ENCODE measurements at regions not wholly inside any gene's neighbourhood (a gene's known extent, or its start where the extent isn't known, plus 50 kb on each side); places are given as distances from the start of the nearest gene placed in this dataset.

DNA sequence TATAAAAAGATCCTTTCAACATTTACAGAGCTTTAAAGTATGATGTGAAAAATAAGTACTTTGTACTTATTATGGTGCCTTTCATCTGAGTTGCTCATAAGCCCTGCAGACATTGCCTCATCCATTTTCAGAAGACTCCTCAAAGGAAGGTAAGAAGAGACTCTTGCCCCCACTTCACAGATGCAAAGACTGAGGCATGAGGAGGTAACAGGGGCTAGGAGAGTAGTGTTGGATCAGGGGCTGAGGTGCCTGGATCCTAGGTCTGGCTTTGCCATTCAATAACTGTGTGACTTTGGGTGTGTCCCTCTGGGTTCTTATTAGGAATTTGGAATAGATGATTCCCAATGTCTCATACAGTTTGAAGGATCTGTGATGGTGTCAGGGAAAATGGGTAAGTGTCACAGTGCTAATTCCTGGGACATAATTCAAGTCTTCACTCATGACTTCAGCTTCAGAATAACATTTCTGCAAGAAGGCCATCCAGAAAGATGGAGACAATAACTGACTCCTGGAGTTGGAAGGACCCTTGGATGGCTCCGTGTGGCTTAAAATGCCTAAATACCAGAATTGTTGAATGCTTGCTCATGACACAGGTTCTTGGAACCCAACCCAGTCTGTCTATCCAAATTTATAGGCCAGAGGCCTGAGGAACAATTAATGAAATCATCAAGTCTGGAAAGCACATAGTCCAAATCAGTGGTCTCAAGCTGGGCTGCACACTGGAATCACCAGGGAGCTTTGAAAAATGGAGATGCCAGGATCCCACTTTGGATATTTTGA, 93.1 kb upstream of the RUNX1 start:
- no peak for DNase-seq

DNA sequence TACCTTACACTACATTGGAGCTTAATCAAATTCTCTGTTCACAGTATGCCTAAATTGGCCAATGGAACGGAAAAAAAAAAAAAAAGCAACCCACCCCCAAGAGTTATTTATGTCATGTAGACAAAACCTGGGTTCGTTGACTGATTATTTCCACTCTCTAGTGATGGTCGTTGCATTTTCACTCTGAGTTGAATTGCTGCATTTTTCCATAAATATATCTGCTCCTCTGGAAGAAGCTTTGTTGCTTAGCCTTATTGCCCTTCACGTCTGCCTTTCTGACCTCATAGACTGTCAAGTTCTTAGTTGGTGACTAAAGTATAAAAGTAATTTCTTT, 90.2 kb upstream of the RUNX1 start:
- no peak for DNase-seq

DNA sequence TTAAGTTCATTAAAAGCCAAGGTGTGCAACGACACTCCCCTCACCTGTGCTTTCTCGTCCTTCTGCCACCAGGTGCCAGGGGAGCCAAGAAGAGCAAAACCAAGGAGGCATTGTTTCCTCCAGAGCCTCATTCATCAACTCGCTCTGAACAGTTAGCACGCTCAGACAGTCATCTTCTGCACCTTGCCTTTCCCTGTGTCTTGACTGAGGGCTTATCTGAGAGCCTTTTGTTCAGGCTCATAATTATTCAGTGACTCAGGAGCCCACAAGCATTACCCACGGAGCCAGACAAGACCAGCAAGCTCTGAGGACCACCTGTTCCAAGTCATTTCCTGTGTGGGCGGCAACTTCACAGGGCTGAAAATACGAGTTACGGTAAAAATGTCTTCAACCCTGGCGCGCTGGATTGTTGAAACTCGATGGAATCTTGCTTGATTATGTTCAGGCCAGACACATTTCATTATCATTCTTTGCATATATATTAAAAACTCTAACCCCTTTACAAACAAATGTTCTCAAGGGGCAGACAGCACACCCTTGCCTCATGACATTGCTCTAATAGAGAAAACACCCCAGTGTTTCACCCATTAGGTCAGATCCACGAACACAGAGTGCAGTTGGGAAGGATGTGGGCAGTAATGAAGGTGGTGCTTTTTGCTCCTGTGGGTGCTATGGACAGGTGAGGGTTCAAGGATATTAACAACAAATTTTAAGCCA, 89.7 kb upstream of the RUNX1 start:
- no peak for DNase-seq

DNA sequence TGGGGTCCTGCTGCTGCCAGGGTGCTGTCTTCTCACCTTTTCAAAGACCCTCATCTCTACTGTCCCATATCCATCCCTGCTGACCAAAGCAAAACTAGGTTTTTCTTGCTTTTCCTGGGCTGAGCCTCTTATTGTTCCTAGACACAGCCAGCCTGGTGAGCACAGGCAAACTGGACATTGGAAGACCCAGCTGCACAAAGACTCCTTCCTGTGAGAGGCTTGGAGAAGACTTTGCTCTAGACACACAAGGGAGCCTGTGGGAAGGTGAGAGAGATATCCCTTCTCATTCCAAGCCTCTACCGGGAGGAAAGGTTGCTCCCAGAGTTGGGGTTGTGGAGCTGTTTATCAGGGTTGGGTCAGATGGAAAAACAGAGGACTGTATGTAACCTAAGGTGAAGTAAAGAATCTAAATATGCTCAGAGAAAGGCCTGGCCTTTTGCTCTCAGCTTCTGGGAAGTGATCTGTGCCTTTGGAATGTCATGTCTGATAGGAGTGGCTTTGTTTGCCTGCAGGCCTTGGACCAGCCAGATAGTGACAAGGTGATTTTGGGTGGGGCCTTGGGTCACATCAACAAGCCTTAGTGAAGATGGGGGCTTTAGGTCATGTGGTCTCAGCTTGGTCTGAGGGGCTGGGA, 87.6 kb upstream of the RUNX1 start:
- DNase-seq, result no peak

DNA sequence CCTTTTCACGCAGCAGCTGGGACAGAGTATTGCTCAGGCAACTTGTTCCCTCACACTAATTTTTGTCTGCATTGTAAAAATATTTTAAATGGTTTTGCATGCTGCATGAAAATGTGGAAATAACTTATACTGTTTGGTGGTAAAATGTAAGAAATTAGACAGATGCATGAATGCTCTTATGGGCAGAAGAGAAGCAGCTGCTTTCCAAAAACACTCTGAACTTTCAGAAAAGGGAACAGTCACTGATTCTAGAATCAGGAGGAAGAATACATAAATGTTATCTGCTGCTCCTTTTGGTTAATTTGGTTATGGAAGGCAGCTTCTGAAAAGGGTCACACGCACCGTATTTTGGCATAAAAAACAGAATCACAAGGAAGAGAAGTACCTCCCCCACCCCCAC, 87.0 kb upstream of the RUNX1 start:
- DNase-seq, result no peak

DNA sequence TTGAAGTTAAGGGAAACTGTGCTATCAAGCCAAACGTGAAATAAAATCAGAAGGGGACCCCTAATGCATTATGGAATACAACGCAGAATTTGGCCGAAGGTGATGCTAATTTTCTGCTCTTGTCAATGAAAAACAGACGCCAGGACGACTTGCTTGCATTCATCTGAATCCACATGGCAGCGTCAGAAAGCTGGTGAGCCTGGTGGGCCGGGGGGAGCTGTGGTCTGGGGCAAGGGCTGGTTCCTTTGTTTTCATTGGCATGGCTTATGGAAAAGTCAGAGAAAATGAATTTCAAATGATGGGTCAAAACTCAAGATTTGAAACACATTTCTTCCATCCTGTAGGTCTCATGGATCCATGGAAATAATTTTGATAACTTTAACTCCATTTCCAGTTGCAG, 86.4 kb upstream of the RUNX1 start:
- no peak for DNase-seq

DNA sequence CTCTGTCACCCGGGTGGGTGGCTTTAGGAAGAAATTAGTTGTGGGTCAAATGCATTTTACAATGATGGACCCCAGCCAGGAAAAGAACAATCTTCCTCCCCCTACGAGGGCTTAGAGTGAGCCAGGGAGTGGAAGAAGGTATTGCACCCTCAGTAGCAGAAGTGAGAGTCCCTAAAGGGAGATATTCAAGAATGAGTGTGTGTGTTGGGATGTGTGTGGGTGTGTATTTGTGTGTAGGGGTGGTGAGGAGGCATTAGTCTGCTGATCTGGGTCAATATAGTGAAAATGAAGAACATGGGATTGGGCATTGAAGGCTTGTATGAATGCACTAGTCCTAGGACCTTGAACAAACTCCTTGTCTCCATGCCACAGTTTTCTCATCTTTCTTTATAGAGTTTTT, 85.2 kb upstream of the RUNX1 start:
- DNase-seq, result no peak

DNA sequence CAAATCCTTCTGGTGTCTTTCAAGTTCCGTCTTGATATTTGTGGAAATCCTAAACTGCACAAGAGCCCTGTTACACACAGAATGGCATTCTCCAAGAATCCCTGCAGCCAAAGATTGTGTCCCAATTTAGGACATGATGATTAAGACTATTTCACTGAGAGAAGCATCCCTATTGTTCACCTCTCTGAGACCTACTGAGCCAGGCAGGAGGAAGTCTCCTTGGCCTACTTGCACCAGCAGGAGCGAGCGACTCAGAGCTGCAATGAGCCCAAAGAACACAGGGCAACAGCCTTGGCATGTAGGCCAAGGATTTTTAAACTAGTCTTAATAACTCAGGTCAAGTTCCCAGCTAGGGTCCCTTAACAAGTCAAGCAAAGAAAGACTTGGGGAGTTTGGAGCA, 79.4 kb upstream of the RUNX1 start:
- no peak for DNase-seq

DNA sequence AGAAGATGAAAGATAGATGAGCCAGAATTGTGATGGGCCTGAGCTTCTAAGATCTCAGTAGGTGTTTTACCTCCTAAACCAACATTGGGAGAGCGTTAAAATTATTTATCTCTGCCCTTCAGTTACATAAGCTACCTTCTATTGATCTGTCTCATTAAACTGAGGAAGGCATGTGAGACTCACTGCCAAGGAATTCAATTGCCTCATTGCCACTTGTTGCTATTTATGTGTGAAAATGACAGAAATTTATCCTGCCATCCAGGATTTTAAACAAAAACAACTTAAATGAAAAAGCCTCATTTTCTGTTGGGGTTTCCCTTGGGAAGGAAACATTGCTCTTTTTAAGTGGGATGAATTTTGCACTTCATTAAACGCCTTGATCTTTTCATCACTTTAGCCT, 78.7 kb upstream of the RUNX1 start:
- no peak for DNase-seq

DNA sequence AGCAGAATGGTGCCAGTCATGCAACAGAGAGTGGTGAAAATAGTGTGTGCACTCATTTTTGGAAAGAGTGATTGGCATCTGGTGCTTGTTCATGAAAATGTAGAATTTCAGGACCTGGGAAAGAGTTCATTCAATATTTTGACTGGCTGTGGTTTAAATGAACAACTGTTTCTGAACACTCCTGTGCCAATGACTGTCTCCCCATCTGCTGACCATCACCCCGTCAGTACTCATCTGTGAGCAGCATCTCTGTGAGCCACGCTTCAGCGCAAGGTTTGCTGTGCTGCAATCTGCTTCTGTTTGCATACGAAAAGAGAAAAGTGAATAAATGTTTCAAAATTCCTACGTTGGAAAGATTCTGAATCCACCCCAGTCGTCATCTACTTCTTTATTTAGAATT, 77.9 kb upstream of the RUNX1 start:
- no peak for DNase-seq

DNA sequence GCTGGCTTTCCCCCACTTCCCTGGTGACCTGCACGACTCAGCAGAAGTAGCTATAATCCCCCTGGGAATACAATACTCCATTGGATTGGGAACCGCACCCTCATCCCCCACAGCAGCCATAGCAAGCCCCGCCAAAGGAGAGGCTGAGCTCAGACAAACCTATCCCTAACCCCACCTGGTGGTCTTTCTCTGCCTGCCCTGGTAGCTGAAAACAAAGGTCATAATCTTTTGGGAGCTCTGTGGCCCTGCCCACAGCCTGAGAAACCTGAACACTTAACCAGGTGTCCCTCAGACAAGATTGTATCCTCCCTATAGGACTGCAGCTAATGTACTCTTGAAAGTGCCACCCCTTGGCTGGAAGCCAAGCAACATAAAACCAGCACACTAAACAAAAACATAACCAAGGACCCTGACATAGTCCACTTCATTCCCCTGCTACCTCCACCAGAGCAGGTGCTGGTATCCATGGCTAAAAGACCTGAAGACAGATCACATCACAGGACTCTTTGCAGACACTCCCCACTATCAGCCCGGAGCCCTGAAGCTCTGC, 71.6 kb upstream of the RUNX1 start:
- peak; percentile 72 for DNase-seq

DNA sequence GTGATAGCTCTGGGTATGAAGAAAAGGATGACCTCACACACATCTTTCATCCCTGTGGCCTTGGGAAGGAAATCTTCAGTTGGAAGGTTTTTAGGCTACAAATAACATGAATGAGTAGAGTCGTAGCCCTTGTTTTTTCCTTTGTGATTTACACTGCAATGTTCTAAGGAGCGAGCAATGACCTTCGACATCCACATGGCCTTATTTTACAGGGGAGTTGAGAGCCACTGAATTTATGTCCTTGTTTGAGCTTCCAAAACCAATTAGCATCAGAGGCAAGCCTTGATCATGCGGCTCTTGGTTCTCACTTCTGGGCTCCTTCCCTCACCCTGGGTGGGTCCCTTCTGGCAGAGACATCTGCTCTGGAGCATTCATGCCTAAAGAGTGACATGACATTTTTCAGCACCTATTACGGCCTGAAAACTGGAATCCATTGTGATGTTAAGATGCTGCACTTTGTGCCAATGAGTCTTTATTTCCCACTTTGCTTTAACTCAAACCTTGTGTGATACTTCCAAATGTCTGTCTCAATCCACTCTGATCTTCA, 70.5 kb upstream of the RUNX1 start:
- DNase-seq, result no peak

DNA sequence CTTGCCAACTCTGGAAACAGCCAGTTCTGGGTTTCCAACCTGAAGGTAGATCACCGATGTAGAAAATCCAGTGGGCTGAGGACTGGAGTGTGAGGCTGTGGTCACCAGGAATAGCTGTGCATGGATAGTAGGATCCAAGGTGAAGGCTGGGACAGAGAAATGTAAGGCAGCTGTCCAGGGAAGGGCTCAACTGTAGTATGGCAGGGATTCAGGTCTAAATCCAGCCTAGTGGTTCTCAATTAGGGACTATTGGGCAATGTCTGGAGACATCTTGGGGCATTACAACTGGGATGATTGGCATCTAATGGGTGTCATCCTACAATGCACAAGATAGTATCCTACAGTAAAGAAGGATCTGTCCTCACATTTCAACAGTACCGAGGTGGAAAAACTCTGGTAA, 67.7 kb upstream of the RUNX1 start:
- DNase-seq, result no peak

DNA sequence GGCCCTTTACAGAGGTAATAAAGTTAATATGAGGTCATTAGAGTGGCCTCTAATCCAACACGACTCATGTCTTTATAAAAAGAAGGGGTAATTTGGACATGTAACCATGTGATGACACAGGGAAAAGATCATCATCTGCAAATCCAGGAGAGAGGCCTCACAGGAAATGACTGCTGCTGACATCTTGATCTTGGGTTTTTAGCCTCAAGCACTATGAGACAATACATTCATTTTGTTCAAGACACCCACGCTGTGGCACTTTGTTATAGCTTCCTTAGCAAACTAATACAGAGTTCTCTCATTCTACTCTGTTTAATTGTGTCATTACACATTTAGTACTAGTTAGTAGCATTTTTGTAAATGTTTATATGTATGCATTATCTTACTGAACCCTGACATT, 64.0 kb upstream of the RUNX1 start:
- DNase-seq, result no peak

DNA sequence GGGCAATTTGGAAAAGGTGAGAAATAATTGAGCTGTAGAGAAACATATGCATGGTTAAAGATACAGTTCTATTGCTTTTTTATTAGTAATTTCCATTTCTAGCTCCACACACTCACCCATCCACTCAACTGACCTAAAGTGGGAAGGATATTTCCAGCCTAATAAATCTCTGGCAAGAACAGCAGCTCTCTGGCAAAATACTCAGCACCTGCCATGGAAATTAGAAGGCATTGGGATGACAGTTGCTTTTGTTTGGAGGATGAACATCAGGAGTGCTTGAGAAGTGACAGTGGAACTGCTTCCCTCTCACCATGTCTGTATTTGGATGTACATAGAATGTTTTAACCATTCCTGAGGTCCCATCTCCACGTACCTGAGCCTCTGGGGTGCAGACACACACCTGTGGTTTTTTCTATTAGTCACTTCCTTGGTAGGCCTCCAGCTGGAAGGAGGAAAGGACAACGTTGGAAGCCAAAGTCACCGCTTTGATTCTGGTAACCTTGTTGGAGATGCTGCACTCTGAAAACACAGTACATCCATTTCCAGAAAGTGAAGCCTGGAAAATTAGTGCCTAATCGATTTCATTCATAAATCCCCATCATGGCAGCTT, 62.3 kb upstream of the RUNX1 start:
- no peak for DNase-seq

DNA sequence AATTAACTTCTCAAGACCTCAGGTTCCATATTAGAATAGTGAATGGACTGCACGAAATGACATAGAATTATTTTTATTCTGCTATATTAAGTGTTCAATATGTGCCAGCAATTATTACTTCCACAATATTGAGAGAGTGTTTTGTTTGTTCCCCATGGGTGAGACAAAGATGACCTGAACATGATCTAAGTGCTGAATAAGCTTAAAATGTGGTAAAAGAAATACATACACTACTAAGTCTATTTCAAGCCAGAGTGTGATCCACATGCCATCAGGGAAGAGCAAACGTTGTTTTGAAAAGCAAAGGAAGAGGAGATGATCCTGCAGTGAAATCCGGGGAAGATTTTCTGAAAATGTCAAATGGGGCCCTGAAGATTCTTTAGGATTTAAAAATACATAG, 59.8 kb upstream of the RUNX1 start:
- DNase-seq, result no peak

DNA sequence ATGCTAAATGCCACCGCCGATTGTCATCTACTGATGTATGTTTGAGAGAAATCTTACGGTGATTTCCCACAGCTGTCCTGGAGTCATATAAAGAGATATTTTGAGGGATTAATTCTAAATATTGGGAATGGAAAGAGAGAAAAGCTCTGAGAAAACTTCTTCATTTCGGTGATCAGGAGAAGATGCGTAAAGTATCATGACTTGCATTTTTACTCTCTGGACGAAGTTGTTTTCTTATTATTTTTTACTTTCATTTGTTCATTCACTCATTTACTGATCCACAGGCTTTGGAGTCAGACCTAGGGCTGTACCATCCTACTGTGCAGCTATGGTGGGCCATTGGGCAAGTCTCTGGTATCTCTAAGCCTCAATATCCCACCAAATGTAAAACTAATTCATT, 58.4 kb upstream of the RUNX1 start:
- no peak for DNase-seq

DNA sequence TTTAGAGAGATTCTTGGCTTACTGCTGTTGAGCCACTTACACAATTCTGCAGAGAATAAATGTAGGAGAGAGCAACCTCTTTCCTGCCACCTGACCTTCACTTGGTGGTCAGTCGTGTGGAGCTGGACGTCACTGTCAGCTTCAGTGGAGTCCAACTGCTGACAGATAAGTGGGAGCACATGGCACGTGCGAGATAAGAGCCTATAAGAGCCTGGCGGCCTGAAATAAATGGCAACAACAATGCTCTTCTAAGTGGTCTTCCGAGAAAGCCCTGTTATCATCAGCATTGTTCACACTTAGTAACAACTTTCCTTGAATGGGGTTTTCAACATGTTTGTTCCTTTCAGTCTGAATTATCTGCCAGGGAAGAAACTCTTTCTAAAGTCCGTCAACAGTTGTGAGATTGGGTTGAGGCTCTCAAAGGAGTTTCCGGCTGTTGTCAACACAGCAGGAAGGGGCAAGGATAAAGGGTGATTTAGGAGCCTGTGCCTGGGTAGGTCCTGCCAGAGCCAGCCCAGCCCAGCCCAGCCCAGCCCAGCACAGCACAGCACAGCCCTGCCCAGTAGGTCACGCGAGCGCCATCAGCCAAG, 57.2 kb upstream of the RUNX1 start:
- DNase-seq, result no peak

DNA sequence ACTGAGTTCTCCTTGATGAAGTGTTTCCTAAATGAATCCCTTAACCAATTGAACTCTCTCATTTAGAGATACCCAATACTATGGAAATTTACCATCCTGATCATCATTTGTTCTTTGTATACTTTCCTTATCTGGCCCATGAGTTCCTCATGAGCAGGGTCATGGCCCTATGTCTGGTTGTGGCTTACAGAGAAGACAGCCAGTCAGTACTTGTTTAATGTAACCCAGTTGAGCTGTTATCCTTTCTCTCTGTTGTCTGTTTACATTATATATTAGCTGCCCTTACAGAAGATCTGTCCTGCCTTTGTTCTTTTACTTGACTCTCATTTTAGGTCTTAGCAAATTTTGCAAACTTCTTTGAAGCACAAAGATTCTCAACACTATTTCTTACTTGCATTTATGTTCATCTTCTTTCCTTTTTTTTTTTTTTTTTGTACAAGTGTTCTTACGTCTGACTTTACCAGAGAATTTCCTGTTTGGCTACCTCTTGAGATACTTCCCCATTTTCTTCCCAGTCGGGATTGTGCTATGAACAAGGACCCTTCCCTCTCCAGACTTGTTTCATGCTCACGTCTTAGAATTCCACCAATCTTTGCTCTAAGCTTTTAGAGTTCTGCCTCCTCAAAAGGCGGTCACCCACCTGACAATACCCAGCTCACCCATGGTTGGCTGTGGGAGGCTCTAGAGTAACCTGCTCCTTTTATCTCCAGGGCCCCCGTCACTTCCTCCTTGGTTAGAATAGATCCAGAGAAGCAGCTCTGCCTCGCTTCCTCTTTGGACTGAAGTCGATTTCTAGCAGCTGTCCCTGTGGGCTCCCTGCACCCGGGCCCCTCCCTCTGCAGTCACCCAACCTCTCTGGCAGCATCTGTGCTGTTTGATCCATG, 53.6 kb upstream of the RUNX1 start:
- no peak for DNase-seq

DNA sequence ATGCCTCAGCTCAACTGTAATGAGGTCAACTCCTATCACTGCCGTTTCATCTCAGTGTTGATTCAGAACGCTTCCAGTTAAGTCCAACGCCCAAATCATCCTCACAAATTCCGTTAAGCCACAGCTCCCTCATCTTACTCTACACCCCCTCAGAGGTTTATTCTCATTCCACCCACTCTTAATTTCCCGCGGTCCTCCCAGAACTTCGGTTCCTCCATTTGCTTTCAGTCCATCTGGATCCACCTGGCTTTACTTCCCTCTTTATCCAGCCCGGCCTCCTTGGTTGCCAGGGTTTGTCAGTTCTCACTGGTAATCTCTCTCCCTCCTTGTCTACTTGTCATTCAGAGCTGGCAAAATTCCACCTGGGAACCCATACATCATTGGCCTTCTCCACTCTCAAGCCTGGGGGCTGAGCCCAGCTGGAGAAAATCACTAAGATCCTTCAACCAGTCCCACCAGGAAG, 51.3 kb upstream of the RUNX1 start:
- no peak for DNase-seq

DNA sequence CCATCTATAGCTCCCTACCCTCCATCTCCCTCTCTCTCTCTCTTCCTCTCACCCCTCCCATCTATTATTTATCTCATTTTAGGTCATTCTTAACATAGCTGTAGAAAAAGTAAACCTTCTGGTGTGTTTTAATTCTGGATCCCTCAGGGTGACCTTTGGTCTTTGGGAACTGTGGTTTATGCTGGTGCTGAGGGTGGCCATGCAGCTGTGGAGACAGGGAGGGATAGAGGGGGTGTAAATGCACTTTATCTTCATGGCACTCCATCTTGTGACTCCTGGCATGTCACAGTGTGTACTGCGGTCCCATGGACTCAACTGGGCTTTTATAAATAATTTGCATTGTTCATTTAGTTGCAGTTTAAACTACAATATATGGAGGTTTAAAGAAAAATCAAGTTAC, 50.2 kb upstream of the RUNX1 start:
- no peak for DNase-seq

Data from NCI-H1105 treated with DMSO at 0.1 percent for 48 hours (cell line).